ENCODE measurements at regions not wholly inside any gene's neighbourhood (a gene's known extent, or its start where the extent isn't known, plus 50 kb on each side); places are given as distances from the start of the nearest gene placed in this dataset.

DNA sequence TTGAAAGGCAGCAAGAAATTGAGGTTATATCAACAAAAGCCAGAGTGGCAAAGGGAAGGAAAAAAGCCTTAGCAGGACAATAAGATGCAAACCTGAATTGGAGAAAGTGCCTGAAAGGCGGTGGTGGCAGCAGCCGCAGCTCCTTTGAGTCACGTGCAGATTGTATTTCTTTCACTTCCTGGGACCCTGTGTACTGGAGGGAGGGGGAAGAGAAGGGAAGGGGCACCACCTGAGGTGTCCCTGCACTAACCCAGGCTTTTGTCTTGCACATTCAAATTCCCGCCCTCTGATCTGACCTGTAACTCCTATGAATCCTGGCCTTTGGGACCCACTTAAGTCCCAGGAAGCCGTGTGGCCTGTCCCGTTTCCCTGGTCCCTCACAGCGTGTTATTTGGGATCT is 326.1 kb upstream of the SKOR2 start:
- TF ChIP-seq POLR2A (IDR thresholded peaks at IDR 0.05; ENCODE audit: extremely low read depth, insufficient read length): no peak
- TF ChIP-seq, protein P1, sequence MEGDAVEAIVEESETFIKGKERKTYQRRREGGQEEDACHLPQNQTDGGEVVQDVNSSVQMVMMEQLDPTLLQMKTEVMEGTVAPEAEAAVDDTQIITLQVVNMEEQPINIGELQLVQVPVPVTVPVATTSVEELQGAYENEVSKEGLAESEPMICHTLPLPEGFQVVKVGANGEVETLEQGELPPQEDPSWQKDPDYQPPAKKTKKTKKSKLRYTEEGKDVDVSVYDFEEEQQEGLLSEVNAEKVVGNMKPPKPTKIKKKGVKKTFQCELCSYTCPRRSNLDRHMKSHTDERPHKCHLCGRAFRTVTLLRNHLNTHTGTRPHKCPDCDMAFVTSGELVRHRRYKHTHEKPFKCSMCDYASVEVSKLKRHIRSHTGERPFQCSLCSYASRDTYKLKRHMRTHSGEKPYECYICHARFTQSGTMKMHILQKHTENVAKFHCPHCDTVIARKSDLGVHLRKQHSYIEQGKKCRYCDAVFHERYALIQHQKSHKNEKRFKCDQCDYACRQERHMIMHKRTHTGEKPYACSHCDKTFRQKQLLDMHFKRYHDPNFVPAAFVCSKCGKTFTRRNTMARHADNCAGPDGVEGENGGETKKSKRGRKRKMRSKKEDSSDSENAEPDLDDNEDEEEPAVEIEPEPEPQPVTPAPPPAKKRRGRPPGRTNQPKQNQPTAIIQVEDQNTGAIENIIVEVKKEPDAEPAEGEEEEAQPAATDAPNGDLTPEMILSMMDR (IDR thresholded peaks at IDR 0.05; ENCODE audit: low read depth, low read length): no peak
- TF ChIP-seq, protein P2, sequence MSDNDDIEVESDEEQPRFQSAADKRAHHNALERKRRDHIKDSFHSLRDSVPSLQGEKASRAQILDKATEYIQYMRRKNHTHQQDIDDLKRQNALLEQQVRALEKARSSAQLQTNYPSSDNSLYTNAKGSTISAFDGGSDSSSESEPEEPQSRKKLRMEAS (IDR thresholded peaks at IDR 0.05; ENCODE audit: low read depth, low read length): no peak
